SIG-M5 treated with dmso at 0.1 percent for 504 hours (cell line): ENCODE measurements at regions not wholly inside any gene's neighbourhood (a gene's known extent, or its start where the extent isn't known, plus 50 kb on each side); places are given as distances from the start of the nearest gene placed in this dataset.
"Not testable (repeated sequence)": the region's sequence is repeated elsewhere in the genome, so short reads cannot be mapped to it uniquely, and the experiment has no call there.

Experiments
- DNase-seq: peaks from one replicate; lab custom pipeline; 2025; ENCODE audit not compliant: unreplicated experiment; lab: John Stamatoyannopoulos, UW

DNA sequence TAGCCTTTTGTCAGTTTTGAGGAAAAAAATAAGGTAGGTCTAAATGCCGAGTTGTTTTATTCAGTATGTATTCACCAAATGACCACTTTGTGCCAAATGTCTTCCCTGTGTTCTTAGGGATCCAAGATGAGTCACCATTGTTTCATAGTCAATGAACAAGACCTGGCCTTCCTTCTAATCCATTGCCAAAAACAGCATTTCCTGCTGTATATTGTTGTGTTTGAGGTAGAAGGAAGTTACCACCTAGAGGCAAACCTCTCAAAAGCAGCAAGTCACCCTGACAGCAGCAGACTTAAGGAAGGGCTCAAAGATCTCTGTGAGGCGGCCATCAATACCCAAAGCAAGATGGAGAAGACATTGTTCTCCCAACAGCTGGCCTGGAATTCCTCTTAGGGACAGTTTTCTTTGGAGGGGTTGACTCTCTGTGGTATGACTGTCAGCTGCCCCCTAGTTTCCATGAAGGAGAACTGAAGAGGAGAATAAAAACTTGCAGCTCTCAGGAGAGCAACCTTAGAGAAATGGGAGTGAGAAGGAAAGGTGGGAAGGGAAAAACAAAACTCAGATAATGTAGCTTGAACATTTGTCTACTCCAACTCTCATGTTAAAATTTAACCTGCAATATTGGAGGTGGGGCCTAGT, 328.3 kb downstream of the LRATD1 start:
- DNase-seq = no peak

DNA sequence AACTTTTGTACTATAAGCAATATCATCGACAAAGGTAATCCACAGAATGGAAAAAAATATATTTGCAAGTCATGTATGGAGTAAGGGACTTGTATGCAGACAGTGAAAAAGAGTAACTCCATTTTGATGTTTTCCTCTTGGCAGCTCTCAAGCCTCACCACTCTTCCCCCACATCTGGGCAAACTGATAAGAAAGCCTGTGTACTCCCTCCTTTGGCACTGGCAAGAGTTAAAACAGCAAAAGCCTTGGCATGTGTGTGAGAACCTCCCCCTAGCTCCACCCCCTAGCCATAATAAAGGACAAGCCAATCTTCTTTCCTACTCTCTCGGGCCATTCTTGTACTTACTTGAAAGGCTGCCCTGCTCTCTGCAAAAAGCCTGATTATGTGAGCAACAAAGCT, 335.2 kb downstream of the LRATD1 start:
- no peak for DNase-seq

DNA sequence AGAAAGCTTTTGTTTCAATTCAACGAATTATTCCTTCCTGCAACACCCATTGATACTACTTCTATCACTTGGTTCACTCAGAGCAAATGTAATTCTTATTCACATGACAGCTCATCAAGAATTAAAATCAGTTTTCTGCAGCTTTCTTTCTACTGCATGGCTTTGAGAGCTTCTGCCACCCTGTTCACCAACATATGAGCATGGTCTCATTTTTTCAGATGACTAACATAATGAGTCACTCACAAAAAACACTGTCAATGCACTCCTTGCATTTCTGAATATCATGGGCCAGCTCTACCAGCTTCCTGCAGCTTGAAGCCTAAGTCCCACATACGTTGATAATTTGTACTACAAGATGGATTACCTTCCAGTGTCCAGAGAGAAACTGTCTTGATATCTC, 342.9 kb downstream of the LRATD1 start:
- DNase-seq = no peak

DNA sequence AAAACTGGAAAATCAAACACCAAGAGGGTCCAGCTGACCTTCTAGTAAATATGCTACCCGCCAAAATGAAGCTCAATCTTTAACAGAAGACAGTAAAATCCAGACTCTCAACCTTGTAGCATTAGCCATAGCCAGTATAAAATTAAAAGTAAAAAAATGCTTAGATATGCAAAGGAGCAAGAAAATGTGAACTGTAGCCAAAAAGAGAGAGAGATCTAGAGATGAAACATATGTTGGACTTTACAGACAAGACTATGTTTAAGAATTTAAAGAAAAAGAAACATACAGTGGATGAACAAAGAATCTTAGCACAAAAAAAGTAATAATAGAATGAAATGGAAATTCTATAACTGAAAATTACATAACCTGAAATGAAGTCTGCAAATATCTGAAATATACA, 344.5 kb downstream of the LRATD1 start:
- DNase-seq = no peak

DNA sequence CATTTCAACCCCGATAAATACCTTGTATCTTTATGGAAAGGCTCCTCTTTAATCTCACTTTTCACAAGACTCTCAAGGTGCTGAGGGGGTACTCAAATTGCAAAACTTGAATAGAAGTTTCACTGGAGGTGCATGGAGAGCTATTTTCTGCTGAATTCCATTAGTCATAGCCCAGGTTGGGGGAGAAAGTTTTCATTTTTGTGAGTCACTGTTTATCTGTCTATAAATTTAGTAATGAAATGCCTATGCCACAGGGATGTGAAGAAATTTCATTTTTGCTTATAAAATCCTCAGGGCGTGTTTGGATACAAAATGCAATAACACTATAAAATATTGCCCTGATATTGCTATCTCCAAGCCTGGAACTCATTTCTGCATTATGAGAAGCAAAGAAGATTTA, 346.3 kb downstream of the LRATD1 start:
- DNase-seq = no peak

DNA sequence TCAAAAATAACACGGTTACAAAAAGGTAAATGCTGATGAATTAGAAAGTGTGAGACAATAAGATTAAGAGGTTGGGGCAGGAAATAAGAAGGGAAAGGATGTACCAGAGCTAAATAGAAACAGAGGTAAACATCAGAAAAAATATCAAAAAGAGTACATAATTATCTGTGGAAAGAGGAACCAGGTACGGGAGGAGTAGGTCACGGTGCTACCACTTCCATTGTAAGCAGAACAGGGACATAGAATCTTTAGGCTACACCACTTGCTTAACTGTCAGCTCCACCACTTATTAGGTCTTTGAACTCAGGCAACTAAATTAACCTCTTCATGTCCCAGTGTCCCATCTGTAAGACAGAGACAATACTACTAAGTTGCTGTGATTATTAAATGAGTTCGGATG, 350.3 kb downstream of the LRATD1 start:
- DNase-seq = no peak

DNA sequence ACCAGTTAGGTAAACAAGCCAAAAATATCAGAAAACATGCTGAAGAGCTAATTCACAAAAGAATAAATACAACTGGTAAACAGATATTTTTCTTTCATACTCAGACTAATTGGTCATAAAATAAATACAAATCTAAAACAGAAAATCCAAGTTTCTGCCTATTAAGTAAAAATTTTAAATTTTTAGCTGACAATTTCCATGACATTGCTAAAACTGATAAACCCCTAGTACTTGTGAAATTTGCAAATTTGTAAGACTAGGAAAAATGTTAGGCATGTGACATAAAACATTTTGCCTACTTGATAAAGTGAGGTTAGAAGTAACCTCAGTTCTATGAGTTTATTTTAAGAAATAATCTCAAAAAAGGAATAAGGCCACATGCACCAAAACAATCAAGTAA, 356.1 kb downstream of the LRATD1 start:
- DNase-seq = no peak

DNA sequence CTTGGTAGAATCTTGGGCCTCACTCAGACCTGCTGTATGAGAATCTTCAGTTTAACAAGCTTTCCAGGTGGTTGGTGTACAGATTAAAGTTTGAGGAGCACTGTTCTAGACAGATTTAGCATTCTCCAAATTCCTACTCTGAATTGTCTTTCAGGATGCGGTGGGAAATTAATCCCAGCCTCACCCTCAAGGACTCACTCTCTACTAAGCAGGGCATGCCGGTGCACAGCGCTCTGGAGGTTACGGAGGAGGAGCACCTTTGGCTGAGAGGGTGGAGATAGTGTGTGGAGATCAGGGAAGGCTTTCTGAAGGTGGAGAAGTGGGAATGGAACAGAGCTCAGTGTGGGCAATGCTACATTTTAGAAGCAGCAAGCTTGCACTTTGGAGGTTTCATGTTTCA, 359.2 kb downstream of the LRATD1 start:
- no peak for DNase-seq

DNA sequence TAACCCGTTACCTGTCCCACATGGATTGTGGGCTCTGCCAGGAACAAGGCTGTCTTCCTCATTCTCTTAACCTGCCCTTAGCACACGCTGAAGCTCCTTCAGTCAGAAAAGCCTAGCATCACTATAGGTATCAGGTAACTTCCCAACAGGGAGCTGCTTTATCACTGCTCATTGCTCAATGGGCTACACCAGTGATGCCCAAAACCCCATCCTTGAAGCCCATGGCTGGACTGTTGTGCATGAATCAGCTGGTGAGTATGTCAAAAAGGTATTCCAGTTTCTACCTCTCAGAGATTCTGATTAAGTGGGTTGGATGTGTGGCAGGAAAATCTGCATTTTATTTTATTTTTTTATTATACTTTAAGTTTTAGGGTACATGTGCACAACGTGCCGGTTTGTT, 362.2 kb downstream of the LRATD1 start:
- DNase-seq = no peak

DNA sequence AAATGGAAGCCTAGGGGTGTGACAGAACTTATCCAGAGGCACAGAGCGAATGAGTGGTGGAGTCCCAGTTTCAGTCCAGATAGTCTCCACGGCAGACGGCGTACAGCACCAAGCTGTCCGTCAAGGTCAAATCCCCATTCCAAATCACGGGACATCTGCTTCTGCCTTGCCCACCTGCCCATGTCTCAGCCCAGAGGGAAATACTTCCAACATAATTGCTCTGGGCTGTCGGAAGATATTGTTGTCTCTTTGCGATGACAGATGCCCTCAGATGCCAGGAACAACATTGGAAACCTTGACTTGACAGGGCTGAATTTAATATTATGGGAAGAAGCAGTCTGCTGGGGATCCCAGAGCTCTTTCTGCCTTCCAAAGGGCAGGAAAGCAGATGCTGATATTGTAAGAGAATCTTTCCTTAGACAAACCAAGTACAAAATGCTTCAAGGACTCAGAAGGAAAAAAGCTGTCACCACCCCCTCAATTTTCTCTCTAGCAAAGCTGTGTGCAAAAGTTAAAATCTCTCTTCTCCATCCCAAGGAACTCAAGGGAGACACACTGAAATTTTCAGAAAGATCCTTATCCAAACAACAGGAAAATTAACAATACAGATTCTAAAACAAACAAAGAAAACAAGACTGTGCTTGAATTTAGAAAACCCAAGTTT, 364.0 kb downstream of the LRATD1 start:
- no peak for DNase-seq

DNA sequence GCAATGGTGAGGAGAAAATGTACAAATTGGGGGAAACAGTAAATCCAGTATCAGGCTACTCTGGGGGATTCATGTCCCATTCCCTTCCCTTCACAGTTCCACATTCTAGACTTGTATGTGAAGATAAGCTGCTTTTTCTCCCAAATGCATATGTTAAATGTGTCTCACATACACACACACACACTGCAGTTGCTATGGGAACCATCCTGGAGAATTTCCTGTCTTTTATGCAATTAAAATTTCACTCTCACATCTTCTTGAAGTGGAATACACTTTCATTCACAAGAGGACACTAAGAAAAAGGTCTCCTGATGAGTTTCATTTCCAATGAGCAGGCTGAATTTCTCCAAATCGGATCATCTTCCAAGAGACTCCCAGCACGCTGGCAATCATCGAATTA, 366.0 kb downstream of the LRATD1 start:
- DNase-seq = no peak

DNA sequence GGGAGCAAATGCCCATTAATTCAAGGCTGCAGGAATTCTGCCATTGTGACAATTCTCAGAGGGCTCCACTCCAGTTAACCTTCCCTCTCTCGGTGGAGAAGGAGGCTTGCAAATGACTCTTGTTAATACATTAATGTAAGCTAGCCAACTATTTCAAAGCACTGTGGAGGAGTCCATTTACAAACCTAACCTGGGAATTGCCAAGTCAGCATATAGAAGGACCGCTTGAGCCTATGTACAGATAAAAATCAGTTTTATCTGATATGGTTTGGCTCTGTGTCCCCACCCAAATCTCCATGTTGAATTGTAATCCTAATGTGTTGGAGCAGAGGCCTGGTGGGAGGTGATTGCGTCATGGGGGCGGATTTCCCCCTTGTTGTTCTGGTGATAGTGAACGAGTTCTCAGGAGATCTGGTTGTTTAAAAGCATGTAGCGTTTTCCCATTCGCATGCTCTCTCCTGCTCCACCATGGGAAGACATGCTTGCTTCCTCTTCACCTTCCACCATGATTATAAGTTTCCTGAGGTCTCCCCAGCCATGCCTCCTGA, 366.7 kb downstream of the LRATD1 start:
- no peak for DNase-seq

DNA sequence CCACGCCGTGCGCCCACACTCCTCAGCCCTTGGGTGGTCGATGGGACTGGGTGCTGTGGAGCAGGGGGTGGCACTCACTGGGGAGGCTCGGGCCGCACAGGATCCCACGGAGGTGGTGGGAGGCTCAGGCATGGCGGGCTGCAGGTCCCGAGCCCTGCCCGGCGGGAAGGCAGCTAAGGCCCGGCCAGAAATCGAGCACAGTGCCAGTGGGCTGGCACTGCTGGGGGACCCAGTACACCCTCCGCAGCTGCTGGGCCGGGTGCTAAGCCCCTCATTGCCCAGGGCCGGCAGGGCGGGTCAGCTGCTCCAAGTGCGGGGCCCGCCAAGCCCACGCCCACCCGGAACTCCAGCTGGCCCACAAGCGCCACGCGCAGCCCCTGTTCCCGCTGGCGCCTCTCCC, 370.0 kb downstream of the LRATD1 start:
- not testable (repeated sequence) for DNase-seq

DNA sequence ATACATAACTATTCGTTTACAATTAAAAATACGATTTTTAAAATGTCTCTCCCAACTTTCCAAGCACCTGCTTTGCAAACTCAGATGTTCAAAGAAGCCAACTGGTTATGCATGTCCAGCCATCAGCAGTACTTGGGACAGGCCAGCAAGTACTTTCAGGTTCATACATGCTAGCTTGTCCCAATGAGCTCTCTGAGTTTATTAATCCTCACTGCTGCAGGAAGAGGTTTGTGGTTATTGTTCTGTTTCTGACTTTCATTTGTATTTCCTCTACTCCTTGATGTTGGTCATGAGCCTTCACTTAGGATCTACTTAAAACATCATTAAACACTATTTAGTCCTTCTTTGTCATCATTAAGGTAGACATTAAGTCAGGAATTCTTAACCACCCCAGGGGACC, 374.1 kb downstream of the LRATD1 start:
- DNase-seq = no peak

DNA sequence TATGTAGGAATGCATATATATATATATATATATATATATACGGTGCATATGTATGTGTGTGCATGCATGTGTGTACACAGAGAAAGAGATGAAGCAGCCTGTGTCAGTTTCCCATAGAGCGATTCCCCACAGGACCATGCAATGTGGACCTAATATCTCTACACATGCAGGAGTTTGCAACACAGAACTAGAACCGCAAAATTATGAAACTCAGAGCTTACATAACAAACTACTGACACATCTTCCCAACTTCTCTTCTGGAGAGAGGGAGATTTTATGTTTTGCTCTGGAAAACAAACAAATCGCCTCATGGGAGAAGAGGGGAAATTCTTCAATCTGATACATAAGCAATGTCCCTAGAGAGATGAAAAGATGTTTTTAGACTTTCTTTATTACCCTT, 377.2 kb downstream of the LRATD1 start:
- no peak for DNase-seq

DNA sequence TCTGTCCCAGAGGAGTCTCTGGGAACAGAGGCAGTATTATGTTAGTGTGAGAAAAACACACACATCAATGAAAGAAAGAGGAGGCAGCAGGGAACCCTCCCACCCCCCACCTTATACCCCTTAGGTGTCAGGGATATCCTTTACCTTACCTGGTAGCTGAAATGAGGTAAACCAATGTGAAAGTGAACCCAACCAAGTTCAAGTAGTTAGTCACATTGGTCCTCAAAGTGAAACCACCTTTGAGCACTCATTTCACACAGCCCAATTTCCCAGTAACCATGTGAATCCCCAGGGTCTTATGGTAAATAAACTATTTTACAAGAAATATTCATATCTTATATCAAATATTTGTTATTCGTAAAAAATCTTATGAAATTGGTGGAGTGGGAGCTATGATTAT, 377.8 kb downstream of the LRATD1 start:
- no peak for DNase-seq

DNA sequence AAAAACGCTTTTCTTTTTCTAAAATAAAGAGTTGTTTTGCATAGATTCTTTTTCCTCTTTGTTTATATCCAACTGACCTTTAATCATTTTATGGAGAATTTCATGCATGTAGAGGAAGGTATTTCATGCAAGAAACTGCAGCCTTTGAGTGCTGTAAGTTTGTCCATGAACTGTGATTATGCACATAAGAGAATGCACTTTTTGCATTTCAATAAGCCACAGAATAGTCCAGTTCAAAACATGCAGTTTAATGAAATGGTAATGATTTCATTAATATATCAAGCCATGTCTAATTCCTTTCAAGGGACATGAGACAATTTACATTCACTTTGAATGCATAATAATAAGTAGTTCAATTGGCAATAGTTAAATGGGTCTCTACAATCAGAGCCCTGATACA, 386.3 kb downstream of the LRATD1 start:
- DNase-seq = no peak

DNA sequence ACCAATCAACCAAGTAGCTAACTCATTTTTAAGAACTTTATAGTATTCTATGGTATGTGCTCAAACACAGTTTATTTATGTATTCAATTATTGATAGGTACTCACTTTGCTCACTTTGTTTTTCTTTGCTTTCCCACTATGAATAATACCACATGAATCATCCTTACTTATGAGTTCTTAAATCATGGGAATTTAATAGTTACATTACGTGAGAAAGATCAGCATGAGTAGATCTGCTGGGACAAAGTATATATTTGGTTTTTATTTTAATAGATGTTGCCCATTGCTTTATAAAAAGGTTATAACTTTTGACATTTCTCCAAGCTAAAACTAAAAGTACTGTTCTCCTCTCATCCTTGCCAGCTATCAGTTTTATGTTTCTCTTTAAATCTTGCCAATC, 390.7 kb downstream of the LRATD1 start:
- DNase-seq = no peak

DNA sequence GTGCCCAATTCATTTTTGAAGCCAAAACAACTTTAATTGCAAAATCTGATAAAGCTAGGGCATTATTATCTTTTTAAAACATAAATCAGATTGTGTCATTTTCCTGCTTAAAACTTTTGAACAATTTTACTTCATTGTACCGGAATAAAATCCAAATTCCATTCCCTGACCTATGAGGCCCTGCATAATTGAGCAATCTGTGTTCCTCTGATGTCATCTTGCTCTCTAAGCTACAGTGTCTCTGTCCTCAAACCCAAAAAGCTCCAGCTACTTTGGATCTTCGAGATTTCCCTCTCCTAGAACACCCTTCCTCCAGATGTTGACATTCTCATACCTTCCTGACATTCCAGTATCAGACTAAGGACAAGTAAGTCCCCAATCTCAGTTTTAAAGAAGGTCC, 395.9 kb downstream of the LRATD1 start:
- no peak for DNase-seq

DNA sequence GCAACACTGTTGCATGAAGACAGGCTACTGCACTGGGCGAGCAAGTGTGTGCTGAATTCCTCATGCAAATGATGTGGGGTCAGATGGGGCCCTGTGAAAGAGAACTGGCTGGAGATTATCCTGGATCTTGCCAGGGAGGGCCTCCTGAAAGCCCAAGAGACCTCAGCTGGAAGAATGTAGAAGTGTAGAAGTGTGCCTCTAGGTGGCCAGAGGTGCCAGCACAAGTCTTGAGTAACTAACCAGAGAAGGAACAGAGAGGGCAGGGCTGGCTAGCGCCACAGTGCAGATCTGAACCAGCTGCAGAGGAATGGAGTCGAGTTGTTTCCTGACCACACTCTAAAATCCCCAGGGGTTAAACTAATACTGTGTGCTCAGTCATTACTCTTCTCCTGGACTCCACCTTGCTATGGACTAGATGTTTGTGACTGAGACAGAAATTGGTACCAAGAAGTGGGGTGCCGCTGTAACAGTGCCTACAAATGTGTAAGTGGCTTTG, 399.3 kb downstream of the LRATD1 start:
- no peak for DNase-seq

DNA sequence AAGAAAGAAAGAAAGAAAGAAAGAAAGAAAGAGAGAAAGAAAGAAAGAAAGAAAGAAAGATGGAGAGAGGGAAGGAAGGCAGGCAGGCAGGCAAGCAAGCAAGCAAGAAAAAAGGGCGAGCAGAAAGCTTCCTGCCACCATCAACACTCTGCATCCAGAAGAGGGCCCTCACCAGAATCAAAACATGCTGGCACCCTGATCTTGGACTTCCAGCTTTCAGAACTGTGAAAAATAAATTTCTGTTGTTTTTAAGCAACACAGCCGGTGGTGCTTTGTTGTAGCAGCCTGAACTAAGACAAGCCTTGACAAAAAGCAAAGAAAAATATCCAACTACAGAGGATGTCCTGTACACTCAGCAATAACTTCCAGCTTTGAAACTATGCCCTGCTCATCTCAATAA, 401.7 kb downstream of the LRATD1 start:
- DNase-seq = no peak

DNA sequence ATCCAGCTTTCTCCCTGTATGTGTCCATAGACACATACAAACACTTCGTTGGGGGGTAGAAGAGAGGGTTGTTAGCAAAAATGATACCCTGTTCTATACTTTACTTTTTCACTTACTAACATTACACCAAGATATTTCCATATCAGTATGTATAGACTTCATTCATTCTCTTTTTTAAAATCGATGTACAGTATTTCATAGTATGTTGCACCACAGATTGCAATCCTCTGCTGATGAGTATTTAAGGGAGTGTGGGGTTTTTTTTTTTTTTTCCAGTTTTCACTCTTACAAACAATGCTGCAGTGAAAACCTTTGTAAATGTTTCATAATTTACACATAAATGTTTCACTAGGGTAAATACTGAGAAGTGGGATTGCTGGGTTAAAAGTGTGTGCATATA, 402.3 kb downstream of the LRATD1 start:
- DNase-seq = no peak
